ENCODE measurements at regions not wholly inside any gene's neighbourhood (a gene's known extent, or its start where the extent isn't known, plus 50 kb on each side); places are given as distances from the start of the nearest gene placed in this dataset.

GRCh38 chr7:46812101-46812675, 769.7 kb downstream of the TNS3 start:
- Mint-ChIP-seq H3K27me3 (no peaks in the 10 kb centered on the region), H3K36me3 (ENCODE audit: low read depth) (no peaks in the 10 kb centered on the region), H3K4me3 (no peak overlapping the region), H3K9me3 (peaks cover 3% of the 10 kb centered on the region), H3K4me1 (no peaks in the 10 kb centered on the region), H3K27ac (no peak overlapping the region)
- CTCF ChIA-PET: no interaction called here
- POLR2A ChIA-PET: no interaction called here
- no peak for DNase-seq

- Mint-ChIP-seq H3K27me3 (no peaks in the 10 kb centered on the region), H3K36me3 (ENCODE audit: low read depth) (no peaks in the 10 kb centered on the region), H3K9me3 (peaks cover 3% of the 10 kb centered on the region), H3K4me3 (no peak overlapping the region), H3K27ac (no peak overlapping the region), H3K4me1 (no peaks in the 10 kb centered on the region)
- POLR2A ChIA-PET: no interaction called here
- CTCF ChIA-PET: no interaction called here
- DNase-seq: no peak
Measured at GRCh38 chr7:46811529-46811928, 770.4 kb downstream of the TNS3 start.

- CTCF ChIA-PET: no interaction called here
- H3K4me3 Mint-ChIP-seq: no peak overlapping the region
- DNase-seq: no peak
- H3K27me3 Mint-ChIP-seq: no peaks in the 10 kb centered on the region
- H3K27ac Mint-ChIP-seq: no peak overlapping the region
- no peaks in the 10 kb centered on the region for H3K36me3 Mint-ChIP-seq (ENCODE audit: low read depth)
- H3K4me1 Mint-ChIP-seq: no peaks in the 10 kb centered on the region
- POLR2A ChIA-PET: no interaction called here
- H3K9me3 Mint-ChIP-seq: peaks cover 3% of the 10 kb centered on the region
Measured at GRCh38 chr7:46810986-46811385, 770.9 kb downstream of the TNS3 start.

- Mint-ChIP-seq H3K9me3 (peaks cover 6% of the 10 kb centered on the region), H3K27ac (no peak overlapping the region), H3K4me1 (no peaks in the 10 kb centered on the region), H3K4me3 (no peak overlapping the region), H3K27me3 (no peaks in the 10 kb centered on the region), H3K36me3 (ENCODE audit: low read depth) (no peaks in the 10 kb centered on the region)
- DNase-seq: no peak
- CTCF ChIA-PET: no interaction called here
- POLR2A ChIA-PET: no interaction called here
Measured at GRCh38 chr7:46809886-46810285, 772.0 kb downstream of the TNS3 start.

- Mint-ChIP-seq H3K4me1 (no peaks in the 10 kb centered on the region), H3K27ac (no peak overlapping the region), H3K27me3 (no peaks in the 10 kb centered on the region), H3K4me3 (no peak overlapping the region), H3K36me3 (ENCODE audit: low read depth) (no peaks in the 10 kb centered on the region), H3K9me3 (peaks cover 12% of the 10 kb centered on the region)
- POLR2A ChIA-PET: no interaction called here
- CTCF ChIA-PET: no interaction called here
- no peak for DNase-seq
Measured at GRCh38 chr7:46806856-46807255, 775.1 kb downstream of the TNS3 start.

GRCh38 chr7:46802479-46802878, 779.4 kb downstream of the TNS3 start:
- POLR2A ChIA-PET: no interaction called here
- no peak for DNase-seq
- Mint-ChIP-seq H3K4me3 (no peak overlapping the region), H3K4me1 (no peaks in the 10 kb centered on the region), H3K9me3 (peaks cover 14% of the 10 kb centered on the region), H3K27ac (no peak overlapping the region), H3K27me3 (no peaks in the 10 kb centered on the region), H3K36me3 (ENCODE audit: low read depth) (no peaks in the 10 kb centered on the region)
- CTCF ChIA-PET: no interaction called here

- H3K4me1 Mint-ChIP-seq: no peaks in the 10 kb centered on the region
- peaks cover 3% of the 10 kb centered on the region for H3K9me3 Mint-ChIP-seq
- DNase-seq: no peak
- H3K27me3 Mint-ChIP-seq: no peaks in the 10 kb centered on the region
- POLR2A ChIA-PET: no interaction called here
- no peaks in the 10 kb centered on the region for H3K36me3 Mint-ChIP-seq (ENCODE audit: low read depth)
- H3K4me3 Mint-ChIP-seq: no peak overlapping the region
- CTCF ChIA-PET: no interaction called here
- no peak overlapping the region for H3K27ac Mint-ChIP-seq
Measured at GRCh38 chr7:46791188-46791587, 790.7 kb downstream of the TNS3 start.

GRCh38 chr7:46786995-46787394, 794.9 kb downstream of the TNS3 start:
- Mint-ChIP-seq H3K9me3 (no peaks in the 10 kb centered on the region), H3K27me3 (no peaks in the 10 kb centered on the region), H3K36me3 (ENCODE audit: low read depth) (no peaks in the 10 kb centered on the region), H3K4me3 (no peak overlapping the region), H3K27ac (no peak overlapping the region), H3K4me1 (no peaks in the 10 kb centered on the region)
- ChIA-PET CTCF (interaction anchor here (0.5 kb wide), 1 partner anchor 604 kb away, joined by 3 read pairs; no protein-coding TSS in a partner anchor), POLR2A (no interaction called here)
- DNase-seq: no peak

- no peaks in the 10 kb centered on the region for H3K9me3 Mint-ChIP-seq
- ChIA-PET CTCF (no interaction called here), POLR2A (no interaction called here)
- no peaks in the 10 kb centered on the region for H3K27me3 Mint-ChIP-seq
- H3K36me3 Mint-ChIP-seq (ENCODE audit: low read depth): no peaks in the 10 kb centered on the region
- DNase-seq: no peak
- no peak overlapping the region for H3K27ac Mint-ChIP-seq
- no peaks in the 10 kb centered on the region for H3K4me1 Mint-ChIP-seq
- no peak overlapping the region for H3K4me3 Mint-ChIP-seq
Measured at GRCh38 chr7:46786221-46786954, 795.5 kb downstream of the TNS3 start.

- ChIA-PET CTCF (no interaction called here), POLR2A (no interaction called here)
- Mint-ChIP-seq H3K4me3 (no peak overlapping the region), H3K4me1 (no peaks in the 10 kb centered on the region), H3K27me3 (no peaks in the 10 kb centered on the region), H3K27ac (no peak overlapping the region), H3K36me3 (ENCODE audit: low read depth) (no peaks in the 10 kb centered on the region), H3K9me3 (peaks cover 1% of the 10 kb centered on the region)
- DNase-seq: no peak
Measured at GRCh38 chr7:46784732-46785131, 797.2 kb downstream of the TNS3 start.

- H3K9me3 Mint-ChIP-seq: peaks cover 2% of the 10 kb centered on the region
- no peaks in the 10 kb centered on the region for H3K27me3 Mint-ChIP-seq
- H3K4me3 Mint-ChIP-seq: no peak overlapping the region
- CTCF ChIA-PET: no interaction called here
- H3K4me1 Mint-ChIP-seq: no peaks in the 10 kb centered on the region
- no peak overlapping the region for H3K27ac Mint-ChIP-seq
- DNase-seq: no peak
- POLR2A ChIA-PET: no interaction called here
- H3K36me3 Mint-ChIP-seq (ENCODE audit: low read depth): no peaks in the 10 kb centered on the region
Measured at GRCh38 chr7:46781901-46782439, 799.9 kb downstream of the TNS3 start.

GRCh38 chr7:46776790-46777189, 805.1 kb downstream of the TNS3 start:
- no peaks in the 10 kb centered on the region for H3K4me1 Mint-ChIP-seq
- ChIA-PET CTCF (no interaction called here), POLR2A (no interaction called here)
- no peaks in the 10 kb centered on the region for H3K27me3 Mint-ChIP-seq
- no peak overlapping the region for H3K27ac Mint-ChIP-seq
- peaks cover 2% of the 10 kb centered on the region for H3K9me3 Mint-ChIP-seq
- no peaks in the 10 kb centered on the region for H3K36me3 Mint-ChIP-seq (ENCODE audit: low read depth)
- no peak for DNase-seq
- no peak overlapping the region for H3K4me3 Mint-ChIP-seq

- ChIA-PET POLR2A (no interaction called here), CTCF (no interaction called here)
- no peak for DNase-seq
- H3K36me3 Mint-ChIP-seq (ENCODE audit: low read depth): no peaks in the 10 kb centered on the region
- H3K27ac Mint-ChIP-seq: no peak overlapping the region
- H3K4me1 Mint-ChIP-seq: no peaks in the 10 kb centered on the region
- no peaks in the 10 kb centered on the region for H3K27me3 Mint-ChIP-seq
- peaks cover 2% of the 10 kb centered on the region for H3K9me3 Mint-ChIP-seq
- H3K4me3 Mint-ChIP-seq: no peak overlapping the region
Measured at GRCh38 chr7:46775776-46776175, 806.1 kb downstream of the TNS3 start.

- Mint-ChIP-seq H3K27me3 (no peaks in the 10 kb centered on the region), H3K36me3 (ENCODE audit: low read depth) (no peaks in the 10 kb centered on the region), H3K4me1 (no peaks in the 10 kb centered on the region), H3K4me3 (no peak overlapping the region), H3K27ac (no peak overlapping the region), H3K9me3 (peaks cover 2% of the 10 kb centered on the region)
- DNase-seq: no peak
- CTCF ChIA-PET: no interaction called here
- POLR2A ChIA-PET: no interaction called here
Measured at GRCh38 chr7:46775020-46775419, 806.9 kb downstream of the TNS3 start.

All from activated CD4-positive, alpha-beta T cell treated with anti-CD3 and anti-CD28 coated beads, Interleukin-2, amount 10 ng/mL, durations not matched to agents 7 days and 5 days (primary cell).